SU-DHL-6 (cell line): ENCODE measurements at regions not wholly inside any gene's neighbourhood (a gene's known extent, or its start where the extent isn't known, plus 50 kb on each side); places are given as distances from the start of the nearest gene placed in this dataset.
"Not testable (repeated sequence)": the region's sequence is repeated elsewhere in the genome, so short reads cannot be mapped to it uniquely, and the experiment has no call there.

Experiments
- H2AFZ ChIP-seq: fragments of 200-600 bp; sonication (generic); 2 replicates; pipeline ENCODE4 v1.6.1; 2014; ENCODE audit warnings: low read depth, mild to moderate bottlenecking, moderate library complexity, mixed read lengths, antibody characterized with exemption, low read length; ENCODE audit not compliant: severe bottlenecking
- H3F3A ChIP-seq: fragments of 200-600 bp; shearing (Covaris generic); 2 replicates; pipeline ENCODE4 v1.6.0; 2016; ENCODE audit warnings: antibody characterized with exemption, mild to moderate bottlenecking; ENCODE audit not compliant: insufficient read depth
- H3K27ac ChIP-seq: fragments of 200-600 bp; sonication (generic); 2 replicates; pipeline ENCODE4 v1.5.1; 2016; ENCODE audit warnings: low read depth, mild to moderate bottlenecking, low read length, moderate library complexity, mixed read lengths
- H3K27me3 ChIP-seq: fragments of 200-600 bp; sonication (generic), shearing (Covaris generic); 2 replicates; pipeline ENCODE4 v1.6.0; 2014; ENCODE audit warnings: mild to moderate bottlenecking, low read length
- H3K36me3 ChIP-seq: fragments of 200-600 bp; sonication (generic); 2 replicates; pipeline ENCODE4 v1.6.1; 2014; ENCODE audit warnings: mild to moderate bottlenecking, low read length, mixed read lengths
- H3K4me2 ChIP-seq: fragments of 300-600, 200-600 bp; shearing (Covaris generic), sonication (generic); 2 replicates; pipeline ENCODE4 v1.6.0; 2014; ENCODE audit warnings: low read length, low read depth, mild to moderate bottlenecking; ENCODE audit not compliant: poor library complexity, severe bottlenecking
- H3K4me3 ChIP-seq: fragments of 200-600 bp; sonication (generic); 2 replicates; pipeline ENCODE4 v1.5.1; 2014; ENCODE audit warnings: antibody characterized with exemption, low read length, mild to moderate bottlenecking, mixed read lengths; ENCODE audit not compliant: insufficient read depth, poor library complexity, severe bottlenecking
- H3K79me2 ChIP-seq: fragments of 200-600 bp; sonication (generic); 2 replicates; pipeline ENCODE4 v1.6.1; 2014; ENCODE audit warnings: mild to moderate bottlenecking, low read length, moderate library complexity; ENCODE audit not compliant: insufficient read depth
- H3K9ac ChIP-seq: fragments of 200-600 bp; sonication (generic); 2 replicates; pipeline ENCODE4 v1.7.0; 2014; ENCODE audit warnings: mild to moderate bottlenecking, low read length
- H3K9me2 ChIP-seq: fragments of 200-600 bp; sonication (generic); replicated peaks from 2 replicates; pipeline ENCODE4 v1.6.1; 2014; ENCODE audit warnings: low read length; ENCODE audit not compliant: insufficient read depth
- H3K9me3 ChIP-seq: fragments of 200-600 bp; sonication (generic); 2 replicates; pipeline ENCODE4 v1.6.1; 2014; ENCODE audit warnings: low read length, mixed read lengths; ENCODE audit not compliant: insufficient read depth
- H4K20me1 ChIP-seq: fragments of 200-600 bp; sonication (generic); 2 replicates; pipeline ENCODE4 v1.6.1; 2014; ENCODE audit warnings: low read depth, mild to moderate bottlenecking, antibody characterized with exemption, low read length, moderate library complexity, mixed read lengths
- EZH2phosphoT487 ChIP-seq: fragments of 200-600 bp; sonication (generic), shearing (Covaris generic); conservative IDR thresholded peaks from 2 replicates; pipeline ENCODE4 v1.6.1; 2018; ENCODE audit warnings: mild to moderate bottlenecking, antibody characterized with exemption, low read length, moderate library complexity, mixed read lengths
- TF ChIP-seq, protein P1 (sequence below): fragments of 200-600 bp; sonication (generic); IDR thresholded peaks from one replicate; pipeline ENCODE4 v1.5.1; 2017; ENCODE audit warnings: antibody characterized with exemption, mild to moderate bottlenecking, low read length, moderate library complexity; ENCODE audit not compliant: insufficient read depth, poor library complexity, severe bottlenecking

DNA sequence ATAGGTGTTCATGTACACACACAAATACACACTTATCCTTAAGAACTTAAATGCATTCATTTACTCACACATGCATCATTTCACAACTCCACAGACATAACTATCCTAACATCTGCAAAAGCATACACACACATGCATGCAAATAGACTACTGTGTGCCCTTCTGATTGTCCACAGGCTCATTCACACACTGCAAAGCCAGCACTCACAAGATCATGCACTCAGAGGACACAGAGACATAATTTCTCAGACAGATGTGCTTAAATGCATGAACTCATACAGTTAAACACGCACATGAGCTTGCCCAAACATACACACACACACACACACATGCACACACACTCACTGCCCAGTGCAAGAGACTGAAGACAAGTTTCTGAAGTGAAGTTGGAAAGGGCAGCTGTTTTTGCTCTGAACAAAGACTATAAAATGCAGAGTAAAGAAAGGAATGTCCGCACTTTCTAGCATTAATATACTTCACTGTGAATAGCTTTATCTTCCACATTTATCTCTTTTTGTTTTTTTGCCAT, 1018.0 kb upstream of the HS3ST1 start:
- Histone ChIP-seq H3K9me2 (no peaks in the 10 kb centered on the region), H3K9me3 (no peaks in the 10 kb centered on the region), H3F3A (no peaks in the 10 kb centered on the region), H3K9ac (no peak overlapping the region), H2AFZ (no peak overlapping the region), H3K27ac (no peak overlapping the region), H3K79me2 (no peaks in the 10 kb centered on the region), H4K20me1 (no peaks in the 10 kb centered on the region), H3K36me3 (no peaks in the 10 kb centered on the region), H3K4me2 (no peak overlapping the region), H3K27me3 (no peaks in the 10 kb centered on the region), H3K4me3 (no peak overlapping the region)
- TF ChIP-seq, protein P1, sequence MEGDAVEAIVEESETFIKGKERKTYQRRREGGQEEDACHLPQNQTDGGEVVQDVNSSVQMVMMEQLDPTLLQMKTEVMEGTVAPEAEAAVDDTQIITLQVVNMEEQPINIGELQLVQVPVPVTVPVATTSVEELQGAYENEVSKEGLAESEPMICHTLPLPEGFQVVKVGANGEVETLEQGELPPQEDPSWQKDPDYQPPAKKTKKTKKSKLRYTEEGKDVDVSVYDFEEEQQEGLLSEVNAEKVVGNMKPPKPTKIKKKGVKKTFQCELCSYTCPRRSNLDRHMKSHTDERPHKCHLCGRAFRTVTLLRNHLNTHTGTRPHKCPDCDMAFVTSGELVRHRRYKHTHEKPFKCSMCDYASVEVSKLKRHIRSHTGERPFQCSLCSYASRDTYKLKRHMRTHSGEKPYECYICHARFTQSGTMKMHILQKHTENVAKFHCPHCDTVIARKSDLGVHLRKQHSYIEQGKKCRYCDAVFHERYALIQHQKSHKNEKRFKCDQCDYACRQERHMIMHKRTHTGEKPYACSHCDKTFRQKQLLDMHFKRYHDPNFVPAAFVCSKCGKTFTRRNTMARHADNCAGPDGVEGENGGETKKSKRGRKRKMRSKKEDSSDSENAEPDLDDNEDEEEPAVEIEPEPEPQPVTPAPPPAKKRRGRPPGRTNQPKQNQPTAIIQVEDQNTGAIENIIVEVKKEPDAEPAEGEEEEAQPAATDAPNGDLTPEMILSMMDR = no peak
- no peak for TF ChIP-seq EZH2phosphoT487

DNA sequence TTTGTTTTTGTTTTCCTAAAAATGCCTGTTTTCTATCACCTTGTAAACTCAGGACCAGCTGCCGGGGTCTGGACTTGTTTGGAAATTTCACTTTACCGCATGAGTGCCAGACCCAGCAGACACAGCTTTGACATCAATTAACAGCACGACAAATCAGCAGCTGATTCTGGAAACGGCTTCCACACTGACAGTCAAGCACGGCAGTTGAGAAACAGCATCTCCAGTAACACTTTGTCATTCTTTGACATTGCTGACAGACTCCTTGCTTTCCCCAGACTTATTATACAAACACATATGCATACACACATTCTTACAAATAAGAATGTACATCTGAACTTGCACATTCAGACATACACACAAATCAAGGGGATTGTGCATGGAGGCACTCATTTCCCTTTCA, 1017.6 kb upstream of the HS3ST1 start:
- Histone ChIP-seq H3K4me2 (no peak overlapping the region), H3K27ac (no peak overlapping the region), H3K79me2 (no peaks in the 10 kb centered on the region), H3K27me3 (no peaks in the 10 kb centered on the region), H3K9me3 (no peaks in the 10 kb centered on the region), H3K36me3 (no peaks in the 10 kb centered on the region), H4K20me1 (no peaks in the 10 kb centered on the region), H3K9me2 (no peaks in the 10 kb centered on the region), H3K4me3 (no peak overlapping the region), H3F3A (no peaks in the 10 kb centered on the region), H2AFZ (no peak overlapping the region), H3K9ac (no peak overlapping the region)
- no peak for TF ChIP-seq EZH2phosphoT487
- TF ChIP-seq, protein P1 = no peak

DNA sequence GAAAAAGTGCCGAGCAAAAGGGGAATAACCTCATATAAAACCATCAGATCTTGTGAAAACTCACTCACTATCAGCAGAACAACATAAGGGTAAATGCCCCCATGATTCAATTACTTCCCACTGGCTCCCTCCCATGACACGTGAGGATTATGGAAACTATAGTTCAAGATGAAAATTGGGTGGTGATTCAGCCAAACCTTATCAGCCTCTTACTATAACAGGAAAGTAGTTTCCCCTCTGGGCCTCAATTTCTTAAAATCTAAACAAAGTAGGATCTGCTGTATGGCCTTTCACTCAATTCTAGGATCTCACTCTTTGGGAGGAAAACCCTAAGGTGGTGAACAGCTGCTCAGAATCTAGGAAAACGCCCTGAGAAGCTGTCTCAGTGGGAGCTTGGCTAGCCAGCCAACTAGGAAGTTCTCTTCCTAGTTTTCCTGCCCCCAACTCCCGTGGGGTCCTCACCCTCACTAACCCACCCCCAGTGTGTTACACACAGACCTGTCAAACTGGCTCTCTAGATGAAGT, 1017.1 kb upstream of the HS3ST1 start:
- Histone ChIP-seq H3K4me3 (no peak overlapping the region), H3K9me2 (no peaks in the 10 kb centered on the region), H3K9me3 (no peaks in the 10 kb centered on the region), H4K20me1 (no peaks in the 10 kb centered on the region), H3K4me2 (no peak overlapping the region), H3K9ac (no peak overlapping the region), H3F3A (no peaks in the 10 kb centered on the region), H3K27ac (no peak overlapping the region), H2AFZ (no peak overlapping the region), H3K27me3 (no peaks in the 10 kb centered on the region), H3K79me2 (no peaks in the 10 kb centered on the region), H3K36me3 (no peaks in the 10 kb centered on the region)
- no peak for TF ChIP-seq EZH2phosphoT487

DNA sequence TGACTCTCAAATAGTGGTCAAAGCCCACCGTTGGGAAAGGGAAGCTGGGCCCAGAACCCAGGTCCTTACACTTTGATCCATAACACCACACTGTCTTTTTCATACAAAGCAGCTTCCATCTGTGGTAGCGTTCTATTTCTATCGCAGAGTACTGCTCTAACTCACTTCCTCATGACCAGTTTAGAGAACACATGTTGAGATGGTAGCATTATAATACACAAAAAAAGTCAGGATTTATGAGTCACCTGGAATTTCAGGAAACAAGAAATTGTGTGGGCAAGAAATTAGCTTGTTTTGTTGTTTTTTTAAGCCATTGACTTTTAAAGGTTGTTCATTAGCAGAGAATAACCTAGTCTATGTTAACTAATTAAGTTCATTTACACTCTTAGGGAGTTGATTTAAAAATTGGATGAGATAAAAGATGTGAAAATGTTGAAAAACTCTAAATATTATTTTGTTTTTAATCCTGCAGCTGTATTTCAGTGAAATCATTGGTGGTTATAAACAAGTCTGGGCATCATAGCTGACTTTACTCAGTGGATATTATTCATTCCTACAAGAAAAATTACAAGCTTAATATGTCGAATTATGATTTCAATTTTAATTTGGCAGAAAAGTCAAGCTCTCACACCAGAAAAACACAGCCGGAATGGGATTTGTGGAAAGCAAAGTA, 1011.1 kb upstream of the HS3ST1 start:
- H4K20me1 ChIP-seq = no peaks in the 10 kb centered on the region
- H3K4me3 ChIP-seq = no peak overlapping the region
- no peak overlapping the region for H2AFZ ChIP-seq
- no peak overlapping the region for H3K9ac ChIP-seq
- H3K36me3 ChIP-seq = no peaks in the 10 kb centered on the region
- no peak overlapping the region for H3K27ac ChIP-seq
- TF ChIP-seq EZH2phosphoT487 = no peak
- TF ChIP-seq, protein P1 = no peak
- no peaks in the 10 kb centered on the region for H3K79me2 ChIP-seq
- H3K9me2 ChIP-seq = no peaks in the 10 kb centered on the region
- no peaks in the 10 kb centered on the region for H3K9me3 ChIP-seq
- no peaks in the 10 kb centered on the region for H3K27me3 ChIP-seq
- H3F3A ChIP-seq = no peaks in the 10 kb centered on the region
- no peak overlapping the region for H3K4me2 ChIP-seq

DNA sequence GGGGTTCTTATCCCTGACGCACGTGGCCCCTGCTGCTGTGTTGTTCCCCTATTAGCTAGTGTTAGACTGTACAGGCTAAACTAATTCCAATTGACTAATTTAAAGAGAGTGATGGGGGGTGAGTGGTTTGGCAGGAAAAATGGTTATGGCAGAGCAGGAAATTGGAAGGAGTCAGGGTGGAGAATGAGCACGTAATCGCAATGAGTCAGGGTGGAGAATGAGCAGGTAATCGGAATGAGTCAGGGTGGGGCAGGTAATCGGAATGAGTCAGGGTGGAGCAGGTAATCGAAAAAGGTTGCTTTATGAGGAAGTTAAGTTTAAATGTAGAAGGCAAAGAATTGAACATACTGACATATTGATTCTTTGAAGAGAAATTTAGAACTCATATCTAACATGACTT, 1002.6 kb upstream of the HS3ST1 start:
- H4K20me1 ChIP-seq, H3K27ac ChIP-seq, H3K36me3 ChIP-seq, H3K9ac ChIP-seq, H3K79me2 ChIP-seq, H2AFZ ChIP-seq, H3K4me3 ChIP-seq, H3K27me3 ChIP-seq, H3K9me3 ChIP-seq, H3K9me2 ChIP-seq, H3K4me2 ChIP-seq, H3F3A ChIP-seq: not testable (repeated sequence)
